ENCODE measurements at regions not wholly inside any gene's neighbourhood (a gene's known extent, or its start where the extent isn't known, plus 50 kb on each side); places are given as distances from the start of the nearest gene placed in this dataset.

GRCh38 chr16:6125483-6126259 is 1028.1 kb upstream of the EEF2KMT start:
- DNase-seq (ENCODE audit: low spot score): no peak

- no peak for DNase-seq (ENCODE audit: low spot score)
Measured at GRCh38 chr16:6124136-6124535, 1026.5 kb upstream of the EEF2KMT start.

- DNase-seq (ENCODE audit: low spot score): no peak
Measured at GRCh38 chr16:6122401-6122800, 1024.8 kb upstream of the EEF2KMT start.

GRCh38 chr16:6114691-6115090 is 1017.1 kb upstream of the EEF2KMT start:
- DNase-seq (ENCODE audit: low spot score): no peak

GRCh38 chr16:6113749-6114148 is 1016.2 kb upstream of the EEF2KMT start:
- no peak for DNase-seq (ENCODE audit: low spot score)

- DNase-seq (ENCODE audit: low spot score): no peak
Measured at GRCh38 chr16:6112700-6113099, 1015.1 kb upstream of the EEF2KMT start.

GRCh38 chr16:6111390-6111789 is 1013.8 kb upstream of the EEF2KMT start:
- no peak for DNase-seq (ENCODE audit: low spot score)

GRCh38 chr16:6110346-6110745 is 1012.8 kb upstream of the EEF2KMT start:
- no peak for DNase-seq (ENCODE audit: low spot score)

- no peak for DNase-seq (ENCODE audit: low spot score)
Measured at GRCh38 chr16:6106061-6106460, 1008.5 kb upstream of the EEF2KMT start.

- DNase-seq (ENCODE audit: low spot score): no peak
Measured at GRCh38 chr16:6105115-6105514, 1007.5 kb upstream of the EEF2KMT start.

- no peak for DNase-seq (ENCODE audit: low spot score)
Measured at GRCh38 chr16:6104428-6104827, 1006.8 kb upstream of the EEF2KMT start.

GRCh38 chr16:6103561-6103960 is 1006.0 kb upstream of the EEF2KMT start:
- DNase-seq (ENCODE audit: low spot score): no peak

- no peak for DNase-seq (ENCODE audit: low spot score)
Measured at GRCh38 chr16:6099102-6099501, 1001.5 kb upstream of the EEF2KMT start.

GRCh38 chr16:6096931-6097670 is 999.5 kb upstream of the EEF2KMT start:
- no peak for DNase-seq (ENCODE audit: low spot score)

GRCh38 chr16:6095414-6095813 is 997.8 kb upstream of the EEF2KMT start:
- no peak for DNase-seq (ENCODE audit: low spot score)

- no peak for DNase-seq (ENCODE audit: low spot score)
Measured at GRCh38 chr16:6091021-6091420, 993.4 kb upstream of the EEF2KMT start.

- no peak for DNase-seq (ENCODE audit: low spot score)
Measured at GRCh38 chr16:6081320-6081976, 983.9 kb upstream of the EEF2KMT start.

GRCh38 chr16:6076631-6077030 is 979.0 kb upstream of the EEF2KMT start:
- no peak for DNase-seq (ENCODE audit: low spot score)

GRCh38 chr16:6068063-6068462 is 970.5 kb upstream of the EEF2KMT start:
- DNase-seq (ENCODE audit: low spot score): no peak

- DNase-seq (ENCODE audit: low spot score): no peak
Measured at GRCh38 chr16:6066652-6067051, 969.1 kb upstream of the EEF2KMT start.

GRCh38 chr16:6063526-6063925 is 965.9 kb upstream of the EEF2KMT start:
- no peak for DNase-seq (ENCODE audit: low spot score)

- no peak for DNase-seq (ENCODE audit: low spot score)
Measured at GRCh38 chr16:6059671-6060070, 962.1 kb upstream of the EEF2KMT start.

GRCh38 chr16:6057821-6058220 is 960.2 kb upstream of the EEF2KMT start:
- no peak for DNase-seq (ENCODE audit: low spot score)

Measured in CD4-positive, alpha-beta T cell treated with Interleukin-15 for 4 hours (primary cell).